Keratinocyte (primary cell): ENCODE measurements at regions not wholly inside any gene's neighbourhood (a gene's known extent, or its start where the extent isn't known, plus 50 kb on each side); places are given as distances from the start of the nearest gene placed in this dataset.

Source experiments
- DNase-seq: peaks from one replicate; pipeline ENCODE4 v3.0.0-alpha.2; 2011; ENCODE audit warnings: low read depth, missing footprints, low spot score
- FAIRE-seq: peaks from 2 replicates; lab custom pipeline; 2011; peaks lifted over from hg19 to GRCh38; lab: Jason Lieb, UNC
- H2AFZ ChIP-seq: 2 replicates; pipeline ENCODE4 v1.6.0; 2012; ENCODE audit warnings: low read length, control low read depth, inconsistent platforms; ENCODE audit not compliant: control insufficient read depth
- H3K27ac ChIP-seq: 2 replicates; pipeline ENCODE4 v1.5.1; 2011; ENCODE audit warnings: low read length; ENCODE audit not compliant: control insufficient read depth, insufficient read depth
- H3K27me3 ChIP-seq: 3 replicates; pipeline ENCODE4 v1.6.0; 2011; ENCODE audit warnings: low read length; ENCODE audit not compliant: control insufficient read depth, insufficient read depth; ENCODE audit errors: extremely low read depth
- H3K36me3 ChIP-seq, 2 experiments: 2 replicates in 1 of 2; 3 replicates in 1 of 2; pipeline ENCODE4 v1.5.1; 2011; ENCODE audit warnings: low read length in 2 of 2, mild to moderate bottlenecking in 1 of 2; ENCODE audit not compliant: control insufficient read depth in 2 of 2, insufficient read depth in 2 of 2; ENCODE audit errors: extremely low read depth in 1 of 2
- H3K4me1 ChIP-seq: 3 replicates; pipeline ENCODE4 v1.5.1; 2011; ENCODE audit warnings: low read length; ENCODE audit not compliant: control insufficient read depth, insufficient read depth; ENCODE audit errors: extremely low read depth
- H3K4me2 ChIP-seq: 3 replicates; pipeline ENCODE4 v1.6.0; 2011; ENCODE audit warnings: low read depth, low read length; ENCODE audit not compliant: control insufficient read depth, insufficient read depth; ENCODE audit errors: extremely low read depth
- H3K4me3 ChIP-seq, 3 experiments: fragments of 200-600 bp in 1 of 3; sonication (generic) in 1 of 3; 2 replicates in 2 of 3; 3 replicates in 1 of 3; pipeline ENCODE4 v1.5.1; 2011 to 2016; ENCODE audit warnings: low read length in 3 of 3, mild to moderate bottlenecking in 3 of 3, control low read depth in 2 of 3, inconsistent platforms in 1 of 3, low read depth in 1 of 3, mixed read lengths in 1 of 3, mixed run types in 1 of 3, moderate library complexity in 1 of 3; ENCODE audit not compliant: control insufficient read depth in 2 of 3, insufficient read depth in 2 of 3; ENCODE audit errors: extremely low read depth in 1 of 3
- H3K79me2 ChIP-seq: 2 replicates; pipeline ENCODE4 v1.6.0; 2012; ENCODE audit warnings: low read length; ENCODE audit not compliant: control insufficient read depth, insufficient read depth
- H3K9ac ChIP-seq: 3 replicates; pipeline ENCODE4 v1.6.0; 2011; ENCODE audit warnings: low read length; ENCODE audit not compliant: control insufficient read depth, insufficient read depth; ENCODE audit errors: extremely low read depth
- H3K9me1 ChIP-seq: 3 replicates; pipeline ENCODE4 v1.6.0; 2011; ENCODE audit warnings: low read length; ENCODE audit not compliant: control insufficient read depth, insufficient read depth; ENCODE audit errors: extremely low read depth
- H3K9me3 ChIP-seq: 2 replicates; pipeline ENCODE4 v1.5.1; 2012; ENCODE audit warnings: low read depth, low read length; ENCODE audit not compliant: control insufficient read depth
- H4K20me1 ChIP-seq: 3 replicates; pipeline ENCODE4 v1.6.0; 2011; ENCODE audit warnings: low read length; ENCODE audit not compliant: control insufficient read depth, insufficient read depth; ENCODE audit errors: extremely low read depth
- EZH2 ChIP-seq: IDR thresholded peaks from one replicate; pipeline ENCODE4 v1.6.1; 2012; ENCODE audit warnings: inconsistent platforms, mild to moderate bottlenecking, low read length, moderate library complexity
- dilution Hi-C: fragments of 300-500 bp; cut with MboI; formaldehyde crosslinking; loops from one replicate; pipeline ENCODE4 v1.7.0; 2020; ENCODE audit warnings: low sequenced_read_pairs; ENCODE audit not compliant: extremely low pct_ligation_motif_present
- TF ChIP-seq, protein P1 (sequence below), 3 experiments: IDR thresholded peaks in 1 of 3; conservative IDR thresholded peaks in 1 of 3; optimal IDR thresholded peaks in 1 of 3; 2 replicates in 2 of 3; 3 replicates in 1 of 3; pipeline versions ENCODE3 to v1.5.1; 2011; ENCODE audit warnings: low read length in 3 of 3, mild to moderate bottlenecking in 3 of 3, moderate library complexity in 2 of 3, control low read depth in 1 of 3, inconsistent platforms in 1 of 3; ENCODE audit not compliant: insufficient read depth in 2 of 3; ENCODE audit errors: extremely low read depth in 1 of 3

DNA sequence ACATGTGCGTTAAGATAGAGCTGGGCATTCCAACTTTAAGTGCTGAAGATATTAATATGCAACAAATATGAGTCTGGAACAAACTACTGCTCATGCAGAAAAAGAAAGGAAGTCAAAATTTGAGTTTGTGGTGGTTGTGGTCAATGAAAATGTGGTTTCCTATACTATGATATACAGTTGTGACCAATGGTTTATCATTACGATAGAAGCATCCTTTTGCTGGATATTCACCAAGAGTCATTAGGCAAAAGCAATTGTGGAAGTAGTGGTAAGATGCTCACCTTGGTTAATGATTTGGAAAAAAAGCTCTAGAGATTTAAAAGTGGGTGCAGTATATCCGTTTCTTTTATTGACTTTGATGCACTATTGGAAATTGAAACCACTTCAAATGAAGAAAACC lies 1007.0 kb downstream of the NR2F1-AS1 start:
- DNase-seq (no peak), FAIRE-seq (no peak)
- Histone ChIP-seq H3K79me2 (no peaks in the 10 kb centered on the region), H3K27ac (no peak overlapping the region), H3K9me3 (no peaks in the 10 kb centered on the region), H3K4me3 (no peak overlapping the region), H4K20me1 (no peaks in the 10 kb centered on the region), H3K4me2 (no peak overlapping the region), H2AFZ (no peak overlapping the region), H3K4me1 (no peaks in the 10 kb centered on the region), H3K9ac (no peak overlapping the region), H3K9me1 (no peaks in the 10 kb centered on the region), H3K27me3 (no peaks in the 10 kb centered on the region), H3K36me3 (no peaks in the 10 kb centered on the region)
- TF ChIP-seq EZH2: no peak
- TF ChIP-seq, protein P1, sequence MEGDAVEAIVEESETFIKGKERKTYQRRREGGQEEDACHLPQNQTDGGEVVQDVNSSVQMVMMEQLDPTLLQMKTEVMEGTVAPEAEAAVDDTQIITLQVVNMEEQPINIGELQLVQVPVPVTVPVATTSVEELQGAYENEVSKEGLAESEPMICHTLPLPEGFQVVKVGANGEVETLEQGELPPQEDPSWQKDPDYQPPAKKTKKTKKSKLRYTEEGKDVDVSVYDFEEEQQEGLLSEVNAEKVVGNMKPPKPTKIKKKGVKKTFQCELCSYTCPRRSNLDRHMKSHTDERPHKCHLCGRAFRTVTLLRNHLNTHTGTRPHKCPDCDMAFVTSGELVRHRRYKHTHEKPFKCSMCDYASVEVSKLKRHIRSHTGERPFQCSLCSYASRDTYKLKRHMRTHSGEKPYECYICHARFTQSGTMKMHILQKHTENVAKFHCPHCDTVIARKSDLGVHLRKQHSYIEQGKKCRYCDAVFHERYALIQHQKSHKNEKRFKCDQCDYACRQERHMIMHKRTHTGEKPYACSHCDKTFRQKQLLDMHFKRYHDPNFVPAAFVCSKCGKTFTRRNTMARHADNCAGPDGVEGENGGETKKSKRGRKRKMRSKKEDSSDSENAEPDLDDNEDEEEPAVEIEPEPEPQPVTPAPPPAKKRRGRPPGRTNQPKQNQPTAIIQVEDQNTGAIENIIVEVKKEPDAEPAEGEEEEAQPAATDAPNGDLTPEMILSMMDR (optimal IDR thresholded peaks at IDR 0.05 in 1 of 3, IDR thresholded peaks at IDR 0.05 in 1 of 3, conservative IDR thresholded peaks at IDR 0.05 in 1 of 3; ENCODE audit: extremely low read depth in 1 of 3, insufficient read depth in 2 of 3, low read length in 3 of 3): no peak
- dilution Hi-C loops: no loop called here

DNA sequence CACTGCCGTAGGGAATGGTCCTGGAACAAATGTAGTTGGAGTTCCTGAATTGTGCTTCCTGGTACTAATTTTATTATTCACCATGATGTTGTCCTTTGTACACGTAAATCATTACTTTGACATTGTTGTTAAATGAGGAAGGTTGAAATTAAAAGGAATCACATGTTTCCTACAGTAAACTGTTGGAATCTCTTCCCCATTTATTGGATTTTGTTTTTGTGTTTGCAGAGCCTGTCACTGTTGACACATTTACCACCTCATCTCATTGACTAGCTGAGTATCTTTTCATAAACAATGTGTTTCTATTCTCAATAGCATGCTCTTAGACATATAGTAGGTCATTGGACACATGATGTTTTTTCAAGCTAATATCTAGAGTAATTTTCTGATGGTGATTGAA lies 1012.5 kb downstream of the NR2F1-AS1 start:
- FAIRE-seq (no peak), DNase-seq (no peak)
- Histone ChIP-seq H3K27ac (no peak overlapping the region), H3K4me3 (no peak overlapping the region), H4K20me1 (no peaks in the 10 kb centered on the region), H3K4me2 (no peak overlapping the region), H2AFZ (no peak overlapping the region), H3K79me2 (no peaks in the 10 kb centered on the region), H3K4me1 (no peaks in the 10 kb centered on the region), H3K36me3 (no peaks in the 10 kb centered on the region), H3K9me1 (no peaks in the 10 kb centered on the region), H3K27me3 (no peaks in the 10 kb centered on the region), H3K9ac (no peak overlapping the region), H3K9me3 (no peaks in the 10 kb centered on the region)
- dilution Hi-C loops: no loop called here
- TF ChIP-seq, protein P1 (optimal IDR thresholded peaks at IDR 0.05 in 1 of 3, IDR thresholded peaks at IDR 0.05 in 1 of 3, conservative IDR thresholded peaks at IDR 0.05 in 1 of 3; ENCODE audit: extremely low read depth in 1 of 3, insufficient read depth in 2 of 3, low read length in 3 of 3): no peak
- TF ChIP-seq EZH2: no peak
